ELF-1 (cell line): ENCODE measurements at regions not wholly inside any gene's neighbourhood (a gene's known extent, or its start where the extent isn't known, plus 50 kb on each side); places are given as distances from the start of the nearest gene placed in this dataset.
"Not testable (repeated sequence)": the region's sequence is repeated elsewhere in the genome, so short reads cannot be mapped to it uniquely, and the experiment has no call there.

Experiments
- DNase-seq: peaks from one replicate; pipeline ENCODE4 v3.0.0-alpha.2; 2016; ENCODE audit warnings: low read depth, low spot score

DNA sequence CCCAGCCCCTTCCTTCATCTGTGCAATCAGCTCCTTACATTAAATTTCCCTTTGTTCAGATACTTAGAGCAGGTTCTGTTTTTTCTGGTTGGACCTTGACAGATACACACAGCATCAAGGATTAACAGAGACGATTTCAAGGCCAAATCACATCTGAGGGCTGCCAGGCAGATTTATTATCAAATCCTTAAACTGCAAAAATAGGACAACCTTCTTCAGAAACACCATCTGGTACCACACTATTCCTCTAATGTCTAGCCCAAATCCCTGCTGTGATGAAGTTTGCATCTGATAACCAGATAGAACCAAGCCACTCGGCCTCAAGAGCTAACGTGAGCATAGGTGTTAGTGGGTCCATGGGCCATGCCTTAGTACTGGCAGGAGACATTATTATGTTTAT lies 250.7 kb upstream of the PROK2 start:
- no peak for DNase-seq

DNA sequence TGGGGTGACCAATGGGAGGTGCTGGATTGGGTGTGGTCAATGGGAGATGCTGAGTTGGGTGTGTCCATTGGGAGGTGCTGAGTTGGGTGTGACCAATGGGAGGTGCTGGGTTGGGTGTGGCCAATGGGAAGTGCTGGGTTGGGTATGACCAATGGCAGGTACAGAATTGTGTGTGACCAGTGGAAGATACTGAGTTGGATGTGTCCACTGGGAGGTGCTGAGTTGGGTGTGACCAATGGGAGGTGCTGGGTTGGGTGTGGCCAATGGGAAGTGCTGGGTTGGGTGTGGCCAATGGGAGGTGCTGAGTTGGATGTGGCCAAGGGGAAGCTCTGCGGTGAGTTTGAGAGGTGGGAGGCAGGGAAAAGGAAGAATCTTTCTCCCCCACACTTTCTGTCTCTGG lies 250.0 kb upstream of the PROK2 start:
- DNase-seq: no peak

DNA sequence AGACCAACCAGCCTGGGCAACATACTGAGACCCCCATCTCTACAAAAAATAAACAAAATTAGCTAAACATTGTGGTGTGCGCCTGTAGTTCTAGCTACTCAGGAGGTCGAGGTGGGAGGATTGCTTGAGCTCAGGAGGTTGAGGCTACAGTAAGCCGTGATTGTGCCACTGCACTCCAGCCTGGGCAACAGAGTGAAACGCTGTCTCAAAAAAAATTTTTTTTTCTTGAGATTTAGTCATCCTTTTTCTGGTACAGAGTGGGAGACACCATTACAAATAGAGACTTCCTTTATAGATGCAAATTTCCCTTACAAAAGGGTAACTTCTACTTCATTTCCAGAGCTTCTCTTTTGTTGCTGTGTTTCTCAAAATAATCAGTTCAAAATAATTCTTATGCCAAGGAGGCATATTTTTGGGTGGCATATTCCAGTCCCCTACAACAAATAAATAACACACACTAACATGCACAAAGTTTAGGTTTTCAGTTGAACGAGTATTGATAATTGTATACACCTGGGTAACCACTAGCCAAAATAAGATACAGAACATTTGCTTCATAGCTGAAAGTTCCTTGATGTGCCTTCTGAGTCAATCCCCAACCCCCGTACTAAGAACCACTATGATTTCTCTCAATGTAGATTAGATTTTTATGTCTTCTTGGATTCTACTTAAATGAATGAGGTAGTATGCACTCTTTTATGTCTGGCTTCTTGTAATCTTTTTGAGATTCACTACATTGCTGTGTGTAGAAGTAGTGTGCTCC lies 248.9 kb upstream of the PROK2 start:
- no peak for DNase-seq

DNA sequence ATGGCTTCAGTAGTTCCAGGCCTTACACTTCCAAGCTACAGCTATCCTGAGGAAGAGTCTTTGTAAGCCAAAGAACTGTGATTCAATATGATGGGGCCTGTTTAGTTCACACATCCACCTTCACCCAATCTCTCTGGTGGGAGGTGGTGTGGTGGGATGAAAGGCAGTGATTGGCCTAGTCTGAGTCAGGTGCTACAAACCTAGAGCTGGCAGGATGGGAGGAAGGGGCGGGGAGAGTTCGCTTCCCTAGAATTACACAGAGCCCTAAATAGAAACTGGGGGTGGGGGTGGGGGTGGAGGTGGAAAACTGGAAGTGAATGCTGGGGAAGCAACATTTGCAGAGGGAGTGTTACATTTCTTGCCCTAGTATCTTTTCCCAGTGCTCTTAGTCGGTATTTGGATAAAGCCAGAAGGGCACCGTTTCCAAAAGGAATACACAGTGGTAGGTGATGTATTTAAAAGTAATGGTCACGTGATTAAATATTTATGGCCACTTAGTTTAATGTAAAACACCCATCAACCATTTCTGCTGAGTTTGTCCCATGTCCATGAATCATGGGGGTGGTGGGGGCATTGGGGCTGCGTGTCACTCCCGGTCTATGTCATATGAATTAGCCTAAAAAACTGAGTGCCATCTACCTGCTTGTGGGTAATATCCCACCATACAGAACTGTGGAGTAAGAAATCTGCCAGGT lies 247.6 kb upstream of the PROK2 start:
- DNase-seq: no peak

DNA sequence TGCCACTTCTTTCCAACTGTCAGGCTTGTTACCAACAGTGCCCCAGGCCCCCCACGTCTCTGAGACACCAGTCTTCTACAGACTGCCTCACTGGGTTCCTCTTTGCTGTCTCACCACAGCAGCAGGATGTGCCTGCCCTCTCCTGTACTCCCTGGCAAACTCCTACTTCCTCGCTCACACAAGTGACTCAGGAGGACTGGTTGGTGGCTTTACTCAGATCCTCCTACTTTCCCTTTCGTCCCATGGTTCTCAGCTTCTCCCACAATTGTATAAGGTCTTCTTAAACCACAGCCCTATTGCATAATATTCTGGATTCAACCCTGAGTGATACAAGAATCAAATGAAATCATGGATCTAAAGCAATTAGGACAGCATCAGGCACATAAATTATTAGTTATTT lies 246.6 kb upstream of the PROK2 start:
- no peak for DNase-seq

DNA sequence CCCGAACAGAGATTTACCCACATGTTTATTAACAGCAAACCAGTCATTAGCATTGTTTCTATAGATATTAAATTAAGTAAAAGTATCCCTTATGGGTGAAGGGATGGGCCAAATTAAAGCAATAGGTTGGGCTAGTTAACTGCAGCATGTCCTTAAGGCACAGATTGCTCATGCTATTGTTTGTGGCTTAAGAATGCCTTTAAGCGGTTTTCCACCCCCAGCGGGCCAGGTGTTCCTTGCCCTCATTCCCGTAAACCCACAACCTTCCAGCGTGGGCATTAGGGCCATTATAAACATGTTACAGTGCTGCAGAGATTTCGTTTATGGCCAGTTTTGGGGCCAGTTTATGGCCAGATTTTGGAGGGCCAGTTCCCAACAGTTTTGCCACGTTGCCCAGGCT lies 245.3 kb upstream of the PROK2 start:
- DNase-seq: peak; percentile 49

DNA sequence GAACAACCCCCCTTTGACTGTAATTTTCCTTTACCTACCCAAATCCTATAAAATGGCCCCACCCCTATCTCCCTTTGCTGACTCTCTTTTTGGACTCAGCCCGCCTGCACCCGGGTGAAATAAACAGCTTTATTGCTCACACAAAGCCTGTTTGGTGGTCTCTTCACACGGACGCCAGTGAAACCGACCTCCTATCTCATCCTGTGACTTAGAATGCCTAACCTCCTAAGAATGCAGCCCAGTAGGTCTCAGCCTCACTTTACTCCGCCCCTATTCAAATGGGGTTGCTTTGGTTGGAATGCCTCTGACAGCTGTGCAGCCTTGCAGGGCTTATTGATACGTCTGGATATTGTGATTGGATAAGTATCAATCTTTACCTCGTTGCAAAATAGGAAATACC lies 243.8 kb upstream of the PROK2 start:
- peak; percentile 93 for DNase-seq

DNA sequence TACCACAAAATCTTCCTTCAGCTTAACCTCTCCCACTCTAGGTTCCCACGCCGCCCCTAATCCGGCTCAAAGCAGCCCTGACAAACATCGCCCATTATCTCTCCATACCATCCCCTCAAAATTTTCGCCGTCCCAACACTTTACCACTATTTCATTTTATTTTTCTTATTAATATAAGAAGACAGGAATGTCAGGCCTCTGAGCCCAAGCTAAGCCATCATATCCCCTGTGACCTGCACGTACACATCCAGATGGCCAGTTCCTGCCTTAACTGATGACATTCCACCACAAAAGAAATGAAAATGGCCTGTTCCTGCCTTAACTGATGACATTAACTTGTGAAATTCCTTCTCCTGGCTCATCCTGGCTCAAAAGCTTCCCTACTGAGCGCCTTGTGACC lies 243.4 kb upstream of the PROK2 start:
- not testable (repeated sequence) for DNase-seq

DNA sequence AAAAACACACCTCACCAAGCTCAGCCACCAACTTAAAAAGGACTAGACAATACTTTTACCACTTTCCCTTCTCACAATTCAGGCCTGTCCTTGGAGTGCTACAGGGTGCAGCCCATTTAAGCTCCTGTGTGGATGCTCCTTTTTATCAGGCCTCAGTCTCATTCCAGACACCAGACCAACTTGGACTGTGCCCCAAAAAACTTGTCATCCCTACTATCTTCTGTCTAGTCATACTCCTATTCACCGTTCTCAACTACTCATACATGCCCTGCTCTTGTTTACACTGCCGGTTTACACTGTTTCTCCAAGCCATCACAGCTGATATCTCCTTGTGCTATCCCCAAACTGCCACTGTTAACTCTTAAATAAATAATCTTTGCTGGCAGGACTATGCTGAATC lies 242.8 kb upstream of the PROK2 start:
- DNase-seq: not testable (repeated sequence)

DNA sequence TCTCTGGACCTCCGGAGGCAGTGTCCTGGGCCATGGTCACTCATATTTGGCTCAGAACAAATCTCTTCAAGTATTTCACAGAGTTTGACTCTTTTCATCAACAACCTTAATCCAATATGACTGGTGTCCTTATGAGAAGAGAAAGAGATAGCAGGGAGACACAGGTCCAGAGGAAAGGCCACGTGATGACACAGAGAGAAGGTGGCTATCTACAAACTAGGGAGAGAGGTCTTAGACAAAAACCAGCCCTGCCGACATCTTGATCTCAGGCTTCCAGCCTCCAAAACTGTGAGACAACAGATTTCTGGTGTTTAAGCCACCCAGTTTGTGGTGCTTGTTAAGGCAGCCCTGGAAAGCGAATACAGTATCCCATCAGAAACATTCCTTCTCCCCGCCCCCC lies 237.1 kb upstream of the PROK2 start:
- no peak for DNase-seq

DNA sequence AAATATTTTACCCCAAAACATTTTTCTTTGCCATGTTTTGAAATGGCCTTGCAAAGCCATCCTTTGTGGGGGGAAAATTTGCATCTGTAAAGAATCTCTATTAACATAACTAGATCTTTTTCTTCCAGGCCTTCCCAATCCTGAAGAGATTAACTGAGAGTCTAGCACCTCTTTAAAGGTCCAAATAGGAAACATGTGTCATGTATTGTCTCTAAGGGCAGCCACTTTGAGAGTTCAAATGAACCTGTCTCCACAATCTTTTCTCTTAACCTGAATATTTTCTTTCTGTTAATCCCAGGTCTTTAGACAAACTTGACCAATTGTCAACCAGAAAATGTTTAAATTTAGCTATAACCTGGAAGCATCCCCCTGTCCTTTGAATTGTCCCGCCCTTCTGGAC lies 236.6 kb upstream of the PROK2 start:
- no peak for DNase-seq

DNA sequence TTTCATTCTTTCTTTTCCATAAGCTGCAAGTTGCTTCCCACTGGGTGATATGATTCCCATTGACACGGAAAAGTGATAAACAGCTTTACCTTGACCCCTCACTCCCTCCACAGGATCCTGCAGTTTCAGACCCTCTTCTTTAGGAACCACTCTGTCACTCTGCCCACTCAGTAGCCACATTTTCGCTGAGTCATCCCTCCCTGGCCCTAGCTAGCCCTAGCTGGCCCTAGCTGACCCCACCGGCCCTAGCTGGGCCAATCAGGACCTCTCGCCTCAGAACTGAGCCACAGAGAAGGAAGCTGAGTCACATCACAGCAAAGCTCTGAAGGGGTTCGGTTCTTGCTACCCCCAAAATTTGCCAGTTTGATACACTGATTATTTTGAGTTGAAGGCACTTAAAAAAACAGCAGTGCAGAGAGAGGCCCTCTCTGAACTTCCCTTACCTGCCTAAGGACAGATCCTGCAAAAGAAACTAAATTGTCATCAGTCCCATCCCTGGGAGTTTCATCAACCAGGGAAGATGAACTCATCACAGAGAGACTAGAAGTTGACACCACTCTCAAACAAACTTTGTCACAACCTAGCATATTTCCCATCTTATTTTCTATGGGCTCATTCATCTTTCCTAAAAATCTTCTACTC lies 233.5 kb upstream of the PROK2 start:
- DNase-seq: peak; percentile 58

DNA sequence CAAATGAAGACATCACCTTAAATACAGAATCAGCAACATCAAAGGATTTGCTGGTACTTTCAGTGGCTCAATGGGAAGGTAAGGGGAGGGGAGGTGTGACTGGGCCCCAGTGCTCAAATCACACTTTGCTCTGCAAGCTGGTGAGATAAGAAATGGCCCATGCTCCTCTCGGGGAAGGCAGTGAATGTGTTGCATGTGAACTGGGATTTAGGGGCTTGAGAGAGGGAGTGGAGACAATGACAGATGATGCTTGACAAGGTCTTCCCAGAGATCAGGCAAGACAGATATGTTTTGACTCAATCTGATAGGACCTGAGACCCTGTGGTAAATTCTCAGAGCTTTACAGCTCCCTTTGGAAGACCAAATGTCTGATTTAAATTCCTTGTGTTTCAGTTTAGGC lies 233.0 kb upstream of the PROK2 start:
- peak; percentile 34 for DNase-seq

DNA sequence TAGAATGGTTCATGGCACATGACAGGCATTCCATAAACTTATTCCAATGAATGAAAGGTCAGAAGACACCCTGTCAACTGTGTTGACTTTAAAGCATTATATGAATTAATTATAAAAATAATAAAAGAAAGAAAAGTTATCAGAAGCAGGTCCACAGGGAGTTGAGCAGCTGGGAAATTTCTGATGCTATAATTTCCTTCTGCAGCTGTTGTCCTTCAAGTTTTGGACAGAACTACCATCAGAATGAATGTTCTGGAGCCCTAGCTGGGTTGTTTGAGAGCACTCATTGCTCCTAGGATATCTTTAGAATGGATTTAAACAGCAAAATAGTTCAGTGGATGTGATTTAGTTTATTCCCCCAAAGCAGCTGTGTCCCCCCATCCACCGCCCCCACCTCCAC lies 232.4 kb upstream of the PROK2 start:
- DNase-seq: no peak

DNA sequence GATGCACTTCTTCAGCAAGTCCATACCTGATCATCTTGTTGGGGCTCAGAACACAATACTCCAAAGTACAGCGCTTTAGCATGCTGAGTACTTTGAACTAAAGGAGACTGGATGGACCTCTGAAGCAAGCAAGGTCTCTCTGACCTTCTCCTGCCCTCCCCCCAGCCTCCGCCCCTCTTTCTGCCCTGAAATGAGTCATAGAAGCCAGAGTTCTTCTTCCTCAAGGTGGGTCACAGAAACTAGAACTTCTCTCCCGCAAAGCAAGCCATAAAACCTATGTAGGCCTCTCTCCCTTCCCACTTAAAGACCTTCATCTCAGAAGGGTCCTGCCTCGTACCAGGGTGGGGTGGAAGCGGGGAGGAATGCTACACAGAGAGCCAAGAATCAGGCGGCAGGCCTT lies 230.5 kb upstream of the PROK2 start:
- DNase-seq: no peak

DNA sequence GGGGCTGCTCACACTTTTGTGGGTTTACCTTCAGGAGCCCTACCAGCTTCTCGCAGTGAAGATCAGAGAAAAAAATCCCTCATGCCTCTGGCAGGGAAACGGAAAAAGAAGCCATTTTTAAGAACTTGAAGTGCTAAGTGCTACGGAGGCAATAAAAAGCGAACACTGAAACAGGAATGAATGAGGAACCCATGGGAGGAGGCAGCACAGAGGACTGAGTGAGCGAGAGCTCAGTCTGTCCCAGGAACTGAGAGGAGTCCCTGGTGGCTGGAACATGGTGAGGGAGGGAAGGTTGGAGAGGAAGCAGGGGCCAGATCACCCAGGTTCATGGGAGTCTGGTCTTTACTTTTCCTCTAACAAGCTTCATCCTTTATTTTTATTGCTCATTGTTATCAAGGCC lies 228.1 kb upstream of the PROK2 start:
- no peak for DNase-seq

DNA sequence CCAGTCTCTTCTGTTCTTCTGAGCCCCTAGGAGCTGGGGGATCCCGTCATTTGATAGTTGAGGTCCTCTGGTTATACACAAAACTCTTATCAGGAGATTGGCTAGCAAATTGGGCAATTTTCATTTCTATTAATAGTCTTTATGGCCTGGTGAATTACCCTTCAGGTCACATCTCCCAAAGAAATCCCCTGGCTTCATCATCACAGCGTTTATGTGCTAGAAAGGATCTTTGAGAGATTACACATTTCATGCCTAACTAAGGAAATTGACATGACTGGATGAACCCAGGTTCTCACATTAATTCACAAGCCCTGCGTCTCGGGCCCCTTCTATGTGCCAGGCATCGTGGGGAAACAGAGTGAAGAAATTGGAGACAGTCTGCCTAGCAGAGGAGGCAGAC lies 227.4 kb upstream of the PROK2 start:
- DNase-seq: no peak

DNA sequence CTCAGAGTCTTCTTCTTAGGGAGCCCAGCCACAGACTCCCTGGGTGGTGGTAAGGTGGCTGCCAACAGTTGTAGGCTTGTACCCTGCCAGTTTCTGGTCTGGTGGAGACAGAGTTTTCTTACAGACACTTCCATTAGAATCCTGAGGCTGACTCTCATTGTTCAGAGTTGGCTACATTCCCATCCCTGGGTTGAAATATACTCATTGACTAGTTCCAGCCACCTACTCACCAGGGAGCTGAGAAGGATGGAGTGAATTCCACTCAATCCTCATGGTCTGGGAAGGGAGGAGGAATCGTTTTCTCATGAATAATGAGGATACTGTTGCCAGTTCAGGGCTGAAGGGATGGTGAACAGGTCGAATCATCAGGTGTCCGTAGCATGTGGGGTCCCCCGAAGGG lies 226.5 kb upstream of the PROK2 start:
- no peak for DNase-seq

DNA sequence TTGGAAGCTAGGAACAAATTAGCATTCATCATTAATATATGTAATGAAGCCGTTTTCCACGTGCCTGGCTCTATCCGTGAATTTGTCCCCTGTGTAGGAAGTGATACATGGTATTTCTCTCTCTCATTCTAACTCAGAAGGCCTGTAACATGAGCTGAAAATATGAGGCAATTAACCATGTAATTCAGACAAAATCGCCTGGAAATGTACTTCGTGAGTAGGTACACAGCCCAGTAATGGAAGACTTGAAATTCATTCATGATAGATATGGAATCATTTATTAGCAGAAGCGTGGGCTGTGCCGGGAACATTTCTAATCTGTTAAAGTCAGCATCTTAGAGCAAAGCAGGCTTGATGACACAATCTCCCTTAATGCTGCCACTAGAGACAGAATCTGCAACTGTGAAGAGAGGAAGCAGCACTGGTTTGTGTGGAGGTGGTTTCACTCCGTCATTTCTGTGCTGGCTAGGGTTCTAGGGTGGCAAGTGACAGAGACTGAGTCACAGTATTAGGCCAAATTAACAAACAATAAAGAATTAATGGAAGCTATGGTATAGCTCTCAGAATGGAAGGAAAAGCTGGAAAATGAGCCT lies 225.0 kb upstream of the PROK2 start:
- DNase-seq: no peak

DNA sequence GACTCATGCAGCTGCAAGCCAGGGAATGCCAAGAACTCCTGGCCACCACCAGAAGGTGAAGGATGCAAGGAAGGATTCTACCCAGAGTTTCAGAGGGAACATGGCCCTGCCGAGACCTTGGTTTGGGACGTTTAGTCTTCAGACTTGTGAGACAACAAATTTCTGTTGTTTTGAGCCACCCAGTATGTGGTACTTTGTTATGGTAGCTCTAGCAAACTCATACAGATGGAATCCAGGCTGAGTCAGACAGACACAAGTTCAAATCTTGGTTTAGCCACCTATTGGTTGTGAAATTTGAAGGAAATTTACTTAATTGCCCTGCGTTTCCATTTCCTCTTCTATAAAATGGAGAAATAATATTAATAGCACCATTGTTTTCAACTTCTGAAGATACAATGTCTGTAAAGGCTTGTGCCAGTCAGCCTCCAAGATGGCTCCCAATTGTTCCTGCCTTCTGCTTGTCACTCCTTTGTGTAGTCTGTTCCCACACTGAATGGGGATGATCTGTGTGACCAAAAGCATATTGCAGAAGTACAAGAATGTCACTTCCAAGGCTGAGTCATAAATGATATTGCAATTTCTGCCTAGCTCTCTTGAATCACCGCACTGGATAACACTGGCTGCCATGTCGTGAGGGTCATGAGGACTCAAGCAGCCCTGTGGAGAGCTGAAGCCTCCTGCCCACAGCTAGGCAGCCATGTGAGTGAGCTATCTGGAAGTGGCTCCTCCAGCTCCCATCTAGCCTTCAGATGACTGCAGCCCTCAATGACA lies 223.5 kb upstream of the PROK2 start:
- no peak for DNase-seq

DNA sequence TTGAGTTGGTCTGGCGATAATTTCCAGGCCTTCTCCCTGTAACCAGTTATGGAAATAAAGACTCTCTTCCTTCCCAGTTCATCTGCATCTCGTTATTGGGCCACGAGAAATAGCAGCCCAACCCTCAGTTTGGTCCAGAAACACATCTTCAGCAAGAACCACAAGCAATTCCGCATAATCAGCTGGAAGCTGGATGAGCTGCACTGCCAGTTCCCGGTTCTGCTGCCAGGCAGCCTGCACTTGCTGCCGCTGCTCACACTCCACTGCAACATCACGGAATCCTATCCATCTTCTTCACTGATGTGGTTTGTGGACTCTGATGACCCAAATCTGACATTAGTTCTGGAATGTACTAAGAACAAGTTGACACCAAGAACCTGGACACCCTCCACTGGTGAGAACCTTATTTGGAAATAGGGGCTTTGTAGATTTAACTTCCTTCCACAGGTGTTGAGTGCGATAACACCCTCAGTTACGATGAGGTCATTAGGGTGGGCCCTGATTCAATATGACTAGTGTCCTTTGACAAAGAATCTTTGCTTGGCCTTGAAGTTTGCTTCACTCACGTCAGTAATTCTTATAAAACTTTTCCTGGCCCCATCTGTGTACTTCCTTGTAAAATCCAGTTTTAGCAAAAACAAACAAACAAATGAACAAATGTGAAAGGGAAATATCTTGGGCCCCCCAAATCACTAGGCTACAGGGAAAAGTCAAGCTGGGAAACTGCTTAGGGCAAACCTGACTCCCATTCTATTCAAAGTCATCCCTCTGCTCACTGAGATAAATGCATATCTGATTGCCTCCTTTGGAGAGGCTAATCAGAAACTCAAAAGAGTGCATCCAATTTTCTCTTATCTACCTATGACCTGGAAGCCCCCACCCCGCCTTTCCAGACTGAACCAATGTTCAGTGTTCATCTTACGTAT lies 221.9 kb upstream of the PROK2 start:
- DNase-seq: no peak
